ENCODE measurements at regions not wholly inside any gene's neighbourhood (a gene's known extent, or its start where the extent isn't known, plus 50 kb on each side); places are given as distances from the start of the nearest gene placed in this dataset.
"Not testable (repeated sequence)": the region's sequence is repeated elsewhere in the genome, so short reads cannot be mapped to it uniquely, and the experiment has no call there.

DNA sequence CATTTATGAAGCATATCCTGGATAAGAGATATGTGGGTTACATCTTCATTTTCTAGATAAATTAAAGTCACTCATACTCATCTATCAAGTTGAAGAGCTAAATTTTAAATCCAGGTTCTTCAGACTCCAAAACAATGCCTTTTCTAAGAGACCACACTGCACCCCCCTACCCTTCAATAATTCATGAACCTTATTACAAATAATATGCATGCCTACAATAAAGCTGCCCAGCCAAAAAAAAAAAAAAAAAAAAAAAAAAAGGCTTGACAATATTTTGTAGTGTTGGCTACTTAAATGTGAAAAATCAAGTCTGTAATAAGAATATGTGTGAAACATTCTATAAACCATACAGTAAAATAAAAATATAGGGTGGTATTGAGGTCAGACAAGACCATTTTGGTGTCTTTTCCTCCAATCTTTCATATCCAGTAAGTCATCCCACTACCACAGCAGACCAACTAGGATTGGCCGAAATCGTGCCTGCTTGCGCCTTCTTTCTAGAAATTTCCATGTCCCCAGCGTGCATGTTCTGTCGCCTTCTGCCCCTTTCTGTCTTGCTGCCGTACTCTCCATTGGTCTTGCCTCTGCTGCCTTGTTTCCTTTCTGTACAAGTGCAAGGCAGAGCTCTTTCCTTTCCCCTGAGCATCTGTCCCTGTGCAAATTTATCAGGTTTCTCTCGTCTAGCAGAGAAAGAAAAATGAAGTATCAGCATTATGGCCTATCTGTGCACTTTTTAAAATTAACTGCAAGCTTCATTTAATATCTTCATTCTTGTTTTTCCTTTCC lies 92.6 kb upstream of the NDUFV2 start:
- no peak for DNase-seq (ENCODE audit: low read depth in 2 of 2, low spot score in 1 of 2)

GRCh38 chr18:9011431-9011830 lies 91.1 kb upstream of the NDUFV2 start:
- no peak for DNase-seq (ENCODE audit: low read depth in 2 of 2, low spot score in 1 of 2)

GRCh38 chr18:9013926-9014373 lies 88.5 kb upstream of the NDUFV2 start:
- no peak for DNase-seq (ENCODE audit: low read depth in 2 of 2, low spot score in 1 of 2)

DNA sequence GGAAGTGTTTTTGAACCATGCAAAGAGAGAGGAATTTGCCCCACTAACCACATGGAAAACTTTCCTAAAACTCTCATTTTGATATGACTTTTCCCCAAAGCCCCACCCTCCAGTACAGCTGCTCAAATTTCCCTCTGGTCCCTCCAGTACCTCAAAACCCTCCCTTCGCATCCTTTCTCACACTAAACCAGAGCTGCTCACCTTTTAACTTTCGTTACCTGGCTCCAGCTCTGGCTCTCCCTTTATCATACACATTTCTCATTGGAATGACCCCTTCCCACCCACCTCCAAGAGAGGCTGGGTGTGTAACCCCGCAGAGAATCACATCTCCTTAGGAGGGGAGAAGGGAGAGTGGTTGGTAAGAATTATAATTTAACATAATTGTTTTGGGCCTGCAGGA lies 86.8 kb upstream of the NDUFV2 start:
- DNase-seq (ENCODE audit: low read depth in 2 of 2, low spot score in 1 of 2) = no peak

- no peak for DNase-seq (ENCODE audit: low read depth in 2 of 2, low spot score in 1 of 2)
These were observed 85.8 kb upstream of the NDUFV2 start for GRCh38 chr18:9016633-9017166.

DNA sequence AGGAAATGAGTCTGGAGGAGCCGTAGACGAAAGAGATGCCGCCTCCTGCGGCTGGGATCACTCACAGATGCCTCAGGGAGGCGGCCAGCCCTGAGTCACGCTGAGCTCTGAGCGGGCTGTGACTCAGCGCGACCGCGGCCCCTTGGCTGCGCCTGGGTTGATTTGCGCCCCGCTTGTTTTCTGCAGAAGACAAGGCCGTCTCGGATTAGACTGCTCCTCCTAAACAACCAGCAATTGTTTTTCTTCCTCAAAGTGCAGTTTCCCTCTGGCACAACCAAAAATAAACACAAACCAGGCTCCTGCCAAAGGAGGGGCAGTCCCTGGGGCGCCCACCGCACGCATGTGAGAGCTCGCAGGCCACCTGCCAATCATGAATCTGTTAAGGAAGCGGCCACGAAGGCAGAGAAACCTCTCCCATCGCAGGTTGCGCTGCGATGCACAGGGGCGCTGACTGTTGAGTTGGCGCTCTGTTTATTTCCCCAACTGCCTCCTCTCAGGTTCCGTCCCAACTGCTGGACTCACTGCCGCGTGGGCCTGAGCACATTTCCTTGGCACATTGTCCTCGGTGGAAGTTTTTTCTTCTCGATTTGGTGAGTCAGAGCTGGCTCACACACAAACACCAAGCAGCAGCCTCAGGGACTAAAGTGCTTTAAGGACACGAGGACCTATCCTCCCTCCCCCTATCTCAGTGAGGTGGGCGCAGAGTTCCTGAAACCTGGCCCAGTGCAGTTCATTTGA lies 85.2 kb upstream of the NDUFV2 start:
- peak in 1 of 2 donors; percentile 34 for DNase-seq (ENCODE audit: low read depth in 2 of 2, low spot score in 1 of 2)

DNA sequence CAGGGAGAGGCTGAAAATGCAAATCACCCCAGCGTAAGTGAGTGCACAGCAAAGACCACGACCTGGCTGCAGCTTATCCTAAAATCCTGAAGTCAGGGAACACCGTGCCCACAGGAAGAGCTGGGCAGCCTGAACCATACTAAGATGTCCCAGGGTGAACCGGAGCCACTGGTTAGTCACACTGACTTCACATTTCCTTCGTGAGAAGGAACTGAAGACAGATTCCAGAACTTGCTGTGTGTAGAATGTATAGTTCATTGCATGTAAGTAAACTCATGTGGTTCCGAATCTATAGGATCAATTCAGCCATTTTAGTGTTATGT lies 84.6 kb upstream of the NDUFV2 start:
- no peak for DNase-seq (ENCODE audit: low read depth in 2 of 2, low spot score in 1 of 2)

DNA sequence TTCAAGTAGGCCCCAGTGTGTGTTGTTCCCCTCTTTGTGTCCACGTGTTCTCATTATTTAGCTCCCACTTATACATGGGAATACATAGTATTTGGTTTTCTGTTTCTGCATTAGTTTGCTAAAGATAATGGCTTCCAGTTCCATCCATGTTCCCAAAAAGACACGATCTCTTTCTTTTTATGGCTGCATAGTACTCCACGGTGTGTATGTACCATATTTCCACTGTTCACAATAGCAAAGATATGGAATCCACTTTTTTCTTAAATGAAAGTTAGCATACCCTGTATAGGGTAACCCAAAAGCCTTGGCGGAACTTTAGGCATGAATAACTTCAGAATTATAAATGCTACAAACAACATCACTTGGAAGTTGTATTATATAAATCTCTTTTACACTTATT lies 83.4 kb upstream of the NDUFV2 start:
- no peak for DNase-seq (ENCODE audit: low read depth in 2 of 2, low spot score in 1 of 2)

DNA sequence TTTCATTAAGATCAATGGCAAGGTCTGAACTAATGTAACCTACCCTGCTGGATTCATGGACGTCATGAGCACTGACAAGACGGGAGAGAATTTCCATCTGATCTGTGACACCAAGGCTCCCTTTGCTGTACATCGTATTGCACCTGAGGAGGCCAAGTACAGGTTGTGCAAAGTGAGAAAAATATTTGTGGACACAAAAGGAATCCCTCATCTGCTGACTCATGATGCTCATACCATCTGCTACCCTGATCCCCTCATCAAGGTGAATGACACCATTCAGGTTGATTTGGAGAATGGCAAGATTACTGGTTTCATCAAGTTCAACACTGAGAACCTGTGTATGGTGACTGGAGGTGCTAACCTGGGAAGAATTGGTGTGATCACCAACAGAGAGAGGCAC lies 82.3 kb upstream of the NDUFV2 start:
- no peak for DNase-seq (ENCODE audit: low read depth in 2 of 2, low spot score in 1 of 2)

DNA sequence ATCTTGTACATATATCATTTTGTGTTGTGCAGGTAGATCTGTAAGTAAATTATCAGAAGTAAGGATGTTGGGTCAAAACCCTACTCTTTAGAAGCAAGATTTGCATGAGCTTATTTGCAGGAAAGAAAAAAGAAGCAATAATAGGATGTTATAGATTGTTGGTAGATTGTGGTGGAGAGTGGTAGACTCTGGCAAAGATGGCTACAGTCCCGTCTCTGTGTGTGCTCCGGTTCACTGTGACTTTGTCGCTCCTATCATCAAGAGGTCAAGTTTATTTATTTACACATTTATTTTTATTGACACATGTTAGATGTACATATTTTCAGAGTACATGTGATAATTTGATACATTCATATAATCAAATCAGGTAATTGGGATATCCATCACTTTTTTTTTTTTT lies 81.0 kb upstream of the NDUFV2 start:
- no peak for DNase-seq (ENCODE audit: low read depth in 2 of 2, low spot score in 1 of 2)

DNA sequence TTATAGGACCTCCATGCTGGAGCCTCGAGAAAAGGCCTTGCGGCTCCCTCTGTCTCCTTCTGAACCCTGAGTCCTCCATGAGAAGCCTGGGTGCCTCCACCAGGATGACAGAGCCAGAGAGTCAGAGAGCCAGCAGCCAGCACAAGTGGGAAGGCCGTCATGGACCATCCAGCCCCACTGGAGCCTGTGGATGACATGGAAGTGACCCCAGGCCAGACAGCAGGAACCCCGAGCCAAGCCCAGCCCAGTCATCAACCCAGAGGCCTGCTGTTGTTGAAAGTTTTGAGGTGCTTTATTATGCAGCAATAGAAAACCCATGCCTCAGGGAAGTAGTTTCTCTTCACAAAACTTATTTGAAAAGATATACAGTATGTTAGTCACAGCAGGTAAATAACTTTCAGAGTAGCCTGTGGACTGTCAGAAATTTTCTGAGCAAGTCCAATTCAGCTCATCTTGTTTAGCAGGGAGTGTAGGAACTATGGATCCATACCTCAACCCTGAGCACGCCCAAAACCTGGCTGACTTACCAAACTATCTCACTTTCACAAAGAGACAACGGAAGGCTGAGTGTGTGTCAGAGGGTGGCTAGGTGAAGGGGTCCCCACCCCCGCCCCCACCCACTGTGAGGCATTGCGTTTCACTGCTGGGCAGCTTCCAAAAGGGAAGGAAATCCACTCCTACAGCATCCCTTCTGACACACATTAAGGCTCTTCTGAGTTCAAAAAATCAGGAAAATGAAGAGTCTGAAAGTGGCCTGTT lies 79.9 kb upstream of the NDUFV2 start:
- no peak for DNase-seq (ENCODE audit: low read depth in 2 of 2, low spot score in 1 of 2)

GRCh38 chr18:9024031-9024646 lies 78.4 kb upstream of the NDUFV2 start:
- DNase-seq (ENCODE audit: low read depth in 2 of 2, low spot score in 1 of 2) = not testable (repeated sequence)

- DNase-seq (ENCODE audit: low read depth in 2 of 2, low spot score in 1 of 2) = no peak
These were observed 77.2 kb upstream of the NDUFV2 start for GRCh38 chr18:9025091-9025838.

GRCh38 chr18:9029131-9029530 lies 73.4 kb upstream of the NDUFV2 start:
- DNase-seq (ENCODE audit: low read depth in 2 of 2, low spot score in 1 of 2) = no peak

DNA sequence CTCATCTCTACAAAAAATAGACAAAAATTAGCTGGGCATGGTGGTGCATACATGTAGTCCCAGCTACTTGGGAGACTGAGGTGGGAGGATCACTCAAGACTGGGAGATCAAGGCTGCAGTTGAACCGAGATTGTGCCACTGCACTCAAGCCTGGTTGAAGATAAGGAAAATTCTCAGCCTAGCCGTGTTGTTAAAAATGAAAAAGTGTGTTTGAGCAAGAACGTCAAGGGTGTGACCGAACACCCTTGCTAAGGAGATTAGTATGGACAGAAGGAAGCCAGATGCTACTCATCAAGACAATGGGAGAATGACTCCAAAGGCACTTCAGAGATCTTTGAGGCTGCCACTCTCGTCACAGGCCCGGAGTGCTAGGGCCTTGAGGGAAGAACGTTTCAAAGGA lies 70.0 kb upstream of the NDUFV2 start:
- no peak for DNase-seq (ENCODE audit: low read depth in 2 of 2, low spot score in 1 of 2)

DNA sequence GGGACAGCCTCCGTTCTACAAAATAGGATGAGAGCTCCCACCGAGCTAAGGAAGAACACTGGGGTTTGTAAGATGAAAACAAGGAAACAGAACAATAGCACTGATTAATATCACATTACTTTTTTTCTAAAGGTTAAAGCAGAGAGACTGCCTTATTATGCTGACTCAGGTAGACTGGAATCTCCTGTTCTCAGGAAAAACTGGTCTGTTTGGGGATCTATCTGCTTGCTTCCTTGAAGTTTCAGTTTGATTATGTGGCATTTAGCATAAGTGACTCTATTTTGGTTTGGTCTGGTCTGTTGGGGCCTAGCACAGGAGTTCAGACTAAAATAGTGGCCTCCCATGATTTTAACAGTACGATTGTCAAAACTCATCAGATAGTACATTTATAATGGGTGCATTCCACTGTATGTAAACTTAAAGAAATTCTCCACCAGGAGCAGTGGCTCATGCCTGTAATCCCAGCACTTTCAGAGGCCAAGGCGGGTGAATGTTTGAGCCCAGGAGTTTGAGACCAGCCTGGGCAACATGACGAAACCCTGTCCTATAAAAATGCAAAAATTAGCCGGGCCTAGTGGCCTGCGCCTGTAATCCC lies 64.1 kb upstream of the NDUFV2 start:
- DNase-seq (ENCODE audit: low read depth in 2 of 2, low spot score in 1 of 2) = no peak

DNA sequence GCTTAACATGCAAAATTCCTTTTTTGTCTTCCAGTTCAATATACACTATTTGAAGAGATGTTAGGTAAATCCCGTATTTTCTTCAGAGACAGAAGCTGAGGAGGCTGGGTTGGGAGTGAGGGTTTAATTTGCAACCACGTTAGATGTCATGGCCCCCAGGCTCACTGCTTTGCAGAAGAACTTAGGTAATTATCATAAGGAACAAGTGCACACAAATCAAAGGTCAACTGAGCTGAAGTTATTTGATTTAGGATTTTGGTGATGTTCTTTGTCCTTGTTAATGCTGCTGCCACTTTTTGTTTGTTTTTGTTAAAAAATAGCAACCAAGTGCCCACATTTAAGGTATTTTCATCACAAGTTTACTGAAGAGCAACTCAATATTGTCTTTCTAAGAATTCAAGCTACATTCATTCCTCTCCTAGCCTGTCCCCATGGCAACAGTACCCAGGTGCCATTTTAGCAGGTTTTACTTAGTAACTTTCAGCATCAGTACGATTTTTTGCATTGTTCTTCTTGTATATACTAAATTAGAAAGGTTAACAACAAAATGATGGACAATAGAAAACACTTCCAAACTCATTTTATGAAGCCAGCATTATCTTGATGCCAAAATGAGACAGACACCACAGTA lies 62.9 kb upstream of the NDUFV2 start:
- DNase-seq (ENCODE audit: low read depth in 2 of 2, low spot score in 1 of 2) = no peak

GRCh38 chr18:9042766-9043481 lies 59.6 kb upstream of the NDUFV2 start:
- no peak for DNase-seq (ENCODE audit: low read depth in 2 of 2, low spot score in 1 of 2)

DNA sequence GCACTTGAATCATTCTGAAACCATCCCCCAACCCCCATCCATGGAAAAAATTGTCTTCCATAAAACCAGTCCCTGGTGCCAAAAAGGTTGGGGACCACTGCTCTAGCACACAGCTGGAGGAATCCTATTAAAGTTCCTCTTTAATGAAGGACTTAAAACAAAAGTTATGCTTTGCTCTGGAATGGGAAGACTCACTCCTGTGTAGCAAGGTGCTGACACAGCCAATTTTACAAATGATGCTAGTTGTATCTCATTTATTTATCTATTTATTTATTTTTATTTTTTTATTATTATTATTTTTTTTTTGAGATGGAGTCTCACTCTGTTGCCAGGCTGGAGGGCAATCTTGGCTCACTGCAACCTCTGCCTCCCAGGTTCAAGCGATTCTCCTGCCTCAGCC lies 58.9 kb upstream of the NDUFV2 start:
- no peak for DNase-seq (ENCODE audit: low read depth in 2 of 2, low spot score in 1 of 2)
